Kidney glomerular epithelial cell (primary cell): ENCODE measurements at regions not wholly inside any gene's neighbourhood (a gene's known extent, or its start where the extent isn't known, plus 50 kb on each side); places are given as distances from the start of the nearest gene placed in this dataset.
A peak's percentile ranks its signal among the peaks of the same experiment; 100 is the strongest.
"Not testable (repeated sequence)": the region's sequence is repeated elsewhere in the genome, so short reads cannot be mapped to it uniquely, and the experiment has no call there.

Experiments
- DNase-seq: peaks from one replicate; lab custom pipeline; 2025; lab: John Stamatoyannopoulos, UW

DNA sequence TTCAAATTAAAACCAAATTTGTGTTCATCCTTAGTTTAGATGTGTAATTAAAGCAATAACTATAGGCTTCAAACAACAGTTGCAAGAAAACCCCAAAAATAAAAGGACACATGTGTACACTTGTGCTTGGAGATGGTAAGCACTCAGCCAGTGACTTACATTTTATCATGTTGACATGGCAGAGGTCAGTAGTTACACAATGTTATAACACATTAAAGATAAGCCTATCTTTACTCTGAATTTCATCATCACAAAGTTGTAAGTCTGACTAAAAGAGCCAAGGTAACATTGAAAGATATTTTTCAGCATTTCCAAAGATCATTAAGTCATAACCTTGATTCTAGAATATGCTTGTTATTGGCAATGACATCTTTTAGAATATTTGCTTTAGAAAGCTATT lies 98.5 kb upstream of the PNPLA4 start:
- DNase-seq: no peak

GRCh38 chrX:8018934-8019333 lies 91.7 kb upstream of the PNPLA4 start:
- no peak for DNase-seq

GRCh38 chrX:8010105-8010504 lies 82.9 kb upstream of the PNPLA4 start:
- DNase-seq: no peak

- DNase-seq: no peak
These were observed 78.6 kb upstream of the PNPLA4 start for GRCh38 chrX:8005678-8006347.

- no peak for DNase-seq
These were observed 76.1 kb upstream of the PNPLA4 start for GRCh38 chrX:8003147-8003883.

DNA sequence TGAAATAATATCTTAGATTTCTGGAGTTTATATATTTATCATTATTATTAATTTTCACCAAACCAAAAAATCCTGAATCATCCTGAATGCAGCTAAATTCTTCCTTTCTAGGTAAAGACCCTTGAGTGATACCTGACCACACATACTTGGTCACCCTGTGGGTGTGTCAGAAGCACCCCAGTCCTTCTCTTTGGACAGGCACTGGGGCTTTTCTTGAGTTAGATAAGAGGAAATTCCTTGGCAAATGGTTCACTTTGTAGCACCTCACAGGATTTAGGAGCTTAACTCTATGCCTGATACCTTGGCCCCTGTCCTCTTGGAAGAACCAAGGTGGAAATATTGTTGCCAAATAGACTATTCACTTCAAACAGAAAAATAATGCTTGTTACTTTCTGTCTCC lies 69.6 kb upstream of the PNPLA4 start:
- no peak for DNase-seq

- peak; percentile 7 for DNase-seq
These were observed 69.2 kb upstream of the PNPLA4 start for GRCh38 chrX:7996414-7996813.

GRCh38 chrX:7993873-7994272 lies 66.7 kb upstream of the PNPLA4 start:
- no peak for DNase-seq

DNA sequence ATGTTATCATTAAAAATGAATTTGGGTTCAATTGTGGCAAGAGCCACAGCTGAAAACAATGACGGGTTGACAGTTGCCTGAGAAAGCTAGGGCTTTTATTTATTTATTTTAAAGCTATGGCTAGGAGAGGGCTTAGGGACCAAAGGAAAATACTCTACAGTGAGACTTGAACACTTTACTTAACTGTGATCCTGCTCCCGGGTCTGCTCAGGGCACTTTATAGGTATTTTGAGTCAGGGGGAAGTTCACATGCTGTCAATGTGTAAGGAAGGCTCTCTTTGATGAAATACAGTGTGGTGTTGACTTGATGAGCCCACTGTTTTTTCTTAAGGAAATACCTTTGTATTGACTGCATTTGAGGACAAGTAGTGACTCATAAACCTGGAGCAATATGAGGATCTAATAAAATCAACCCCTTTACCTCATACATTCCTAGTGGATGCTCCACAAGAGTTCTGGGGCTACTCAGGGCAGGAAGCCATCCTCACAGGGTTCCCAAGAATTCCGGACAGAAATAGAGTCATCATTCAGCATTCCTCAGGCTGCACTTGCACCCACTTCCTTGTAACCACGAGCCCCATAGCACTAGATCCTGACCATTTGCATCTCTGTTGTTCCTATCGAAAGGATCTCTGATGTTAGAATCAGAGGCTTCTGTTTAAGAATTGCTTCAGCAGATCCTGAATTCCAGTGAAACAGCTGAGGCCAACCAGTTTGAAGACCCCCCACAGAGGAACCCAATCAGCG lies 61.0 kb upstream of the PNPLA4 start:
- DNase-seq: peak; percentile 28

- DNase-seq: no peak
These were observed 60.2 kb upstream of the PNPLA4 start for GRCh38 chrX:7987160-7988012.

DNA sequence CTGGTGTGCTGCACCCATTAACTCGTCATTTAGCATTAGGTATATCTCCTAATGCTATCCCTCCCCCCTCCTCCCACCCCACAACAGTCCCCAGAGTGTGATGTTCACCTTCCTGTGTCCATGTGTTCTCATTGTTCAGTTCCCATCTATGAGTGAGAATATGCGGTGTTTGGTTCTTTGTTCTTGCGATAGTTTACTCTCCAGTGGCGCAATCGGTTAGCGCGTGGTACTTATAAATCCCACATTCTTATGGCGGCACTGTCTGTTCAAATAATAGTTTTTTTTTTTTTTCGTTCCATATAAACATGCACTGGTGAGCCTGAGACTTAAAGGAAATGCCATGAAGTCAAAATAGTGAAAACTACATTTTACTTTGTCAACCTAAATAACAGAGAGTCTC lies 59.5 kb upstream of the PNPLA4 start:
- DNase-seq: not testable (repeated sequence)

DNA sequence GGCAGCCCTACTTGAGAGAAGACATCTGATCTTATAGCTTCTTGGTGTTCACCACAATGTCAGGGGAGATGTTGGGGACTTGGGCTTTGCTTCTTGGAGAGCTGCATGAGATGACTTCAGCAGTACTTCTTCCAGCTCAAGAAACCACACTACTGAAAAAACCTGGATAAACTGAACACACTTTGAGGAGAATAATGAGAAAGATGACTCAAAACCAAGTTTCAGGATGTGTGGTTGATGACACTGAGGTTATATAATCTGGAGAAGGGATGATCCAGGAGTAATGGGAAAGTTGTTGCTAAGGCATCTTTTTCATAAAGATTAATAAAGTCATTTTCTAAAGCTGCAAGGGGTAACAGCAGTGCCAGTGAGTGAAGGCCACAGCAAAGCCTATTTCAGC lies 58.4 kb upstream of the PNPLA4 start:
- DNase-seq: no peak

DNA sequence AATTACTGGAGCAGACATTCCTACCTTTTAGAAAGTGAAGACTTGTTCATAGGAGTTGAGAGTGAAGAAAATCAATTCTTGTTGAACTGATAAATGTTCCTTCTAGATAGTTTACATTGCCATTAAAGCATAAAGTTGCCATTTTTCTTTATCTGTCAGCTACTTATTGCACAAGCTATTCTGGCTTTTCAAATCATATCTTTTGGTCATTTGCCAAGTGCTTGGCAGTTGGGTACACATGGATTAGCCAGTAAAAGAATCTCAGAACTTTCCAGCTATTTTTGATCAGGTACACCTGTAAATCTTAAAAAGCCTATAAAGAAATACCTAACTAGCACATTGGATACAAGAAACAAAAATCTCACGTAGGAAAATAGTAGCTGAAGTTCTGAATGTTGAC lies 56.4 kb upstream of the PNPLA4 start:
- DNase-seq: no peak
